IPS DF 6.9 (cell line): ENCODE measurements at regions not wholly inside any gene's neighbourhood (a gene's known extent, or its start where the extent isn't known, plus 50 kb on each side); places are given as distances from the start of the nearest gene placed in this dataset.

Source experiments
- DNase-seq: peaks from one replicate; pipeline ENCODE4 v3.0.0-alpha.2; 2013; ENCODE audit warnings: low read depth, low spot score
- H3K27ac ChIP-seq: one replicate; pipeline ENCODE4 v1.5.1; 2013; ENCODE audit warnings: low read length, control low read depth
- H3K27me3 ChIP-seq: 2 replicates; pipeline ENCODE4 v1.6.1; 2013; ENCODE audit warnings: mild to moderate bottlenecking, low read length; ENCODE audit not compliant: control insufficient read depth, insufficient read depth
- H3K36me3 ChIP-seq: 2 replicates; pipeline ENCODE4 v1.6.1; 2013; ENCODE audit warnings: low read length; ENCODE audit not compliant: control insufficient read depth, insufficient read depth
- H3K4me1 ChIP-seq: 2 replicates; pipeline ENCODE4 v1.6.1; 2013; ENCODE audit warnings: low read length; ENCODE audit not compliant: control insufficient read depth, insufficient read depth
- H3K4me3 ChIP-seq: 2 replicates; pipeline ENCODE4 v1.5.1; 2013; ENCODE audit warnings: mild to moderate bottlenecking, low read length
- H3K9me3 ChIP-seq: 2 replicates; pipeline ENCODE4 v1.6.1; 2013; ENCODE audit warnings: low read length, inconsistent platforms; ENCODE audit not compliant: control insufficient read depth, insufficient read depth
- WGBS: extraction: QIAGEN DNeasy Blood & Tissue Kit; methylation state at CpG from one replicate; pipeline ENCODE4 v1.1.7; 2013; ENCODE audit warnings: mixed read lengths, missing lambda C conversion rate; ENCODE audit not compliant: insufficient read length, insufficient coverage; 5-methylcytosine and 5-hydroxymethylcytosine counted together

DNA sequence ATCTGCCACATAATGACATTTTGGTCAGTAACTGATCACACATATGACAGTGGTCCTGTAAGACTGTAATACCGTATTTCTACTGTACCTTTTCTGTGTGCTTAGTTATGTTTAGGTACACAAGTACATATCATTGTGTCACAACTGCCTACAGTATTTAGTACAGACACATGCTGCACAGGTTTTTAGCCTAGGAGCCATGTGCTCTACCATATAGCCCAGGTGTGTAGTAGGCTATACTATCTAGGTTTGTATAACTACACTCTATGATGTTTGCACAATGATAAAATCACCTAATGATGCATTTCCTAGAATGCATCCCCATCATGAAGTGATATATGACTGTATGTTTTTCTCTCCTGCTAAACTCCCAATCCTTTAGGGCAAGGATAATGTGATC is 61.2 kb upstream of the MIR17HG start:
- Histone ChIP-seq H3K4me3 (no peak overlapping the region), H3K9me3 (no peaks in the 10 kb centered on the region), H3K27ac (no peak overlapping the region), H3K27me3 (no peaks in the 10 kb centered on the region), H3K4me1 (no peaks in the 10 kb centered on the region), H3K36me3 (no peaks in the 10 kb centered on the region)
- no CpG with 5 or more reads among the region's 1 CpG for WGBS
- DNase-seq, result no peak

DNA sequence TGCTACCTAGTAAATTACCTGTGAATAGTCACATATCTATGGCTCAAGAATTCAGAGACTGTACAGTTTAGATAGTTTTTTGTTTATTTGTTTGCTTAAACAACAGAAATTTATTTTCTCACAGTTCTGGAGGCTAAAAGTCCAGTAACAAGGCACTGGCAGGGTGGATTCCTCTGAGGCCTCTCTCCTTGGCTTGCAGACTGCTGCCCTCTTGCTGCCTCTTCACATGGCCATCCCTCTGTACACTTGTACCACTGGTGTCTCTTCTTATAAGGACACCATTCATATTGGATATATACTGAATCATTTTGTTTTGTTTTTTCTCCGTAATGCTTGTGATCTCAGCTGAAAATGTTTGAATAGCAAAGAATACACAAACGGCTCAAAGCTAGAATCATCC is 56.4 kb upstream of the MIR17HG start:
- no peaks in the 10 kb centered on the region for H3K36me3 ChIP-seq
- H3K27ac ChIP-seq, result no peak overlapping the region
- H3K4me1 ChIP-seq, result no peaks in the 10 kb centered on the region
- no CpG with 5 or more reads among the region's 2 CpGs for WGBS
- no peaks in the 10 kb centered on the region for H3K9me3 ChIP-seq
- no peak for DNase-seq
- H3K27me3 ChIP-seq, result no peaks in the 10 kb centered on the region
- H3K4me3 ChIP-seq, result no peak overlapping the region

DNA sequence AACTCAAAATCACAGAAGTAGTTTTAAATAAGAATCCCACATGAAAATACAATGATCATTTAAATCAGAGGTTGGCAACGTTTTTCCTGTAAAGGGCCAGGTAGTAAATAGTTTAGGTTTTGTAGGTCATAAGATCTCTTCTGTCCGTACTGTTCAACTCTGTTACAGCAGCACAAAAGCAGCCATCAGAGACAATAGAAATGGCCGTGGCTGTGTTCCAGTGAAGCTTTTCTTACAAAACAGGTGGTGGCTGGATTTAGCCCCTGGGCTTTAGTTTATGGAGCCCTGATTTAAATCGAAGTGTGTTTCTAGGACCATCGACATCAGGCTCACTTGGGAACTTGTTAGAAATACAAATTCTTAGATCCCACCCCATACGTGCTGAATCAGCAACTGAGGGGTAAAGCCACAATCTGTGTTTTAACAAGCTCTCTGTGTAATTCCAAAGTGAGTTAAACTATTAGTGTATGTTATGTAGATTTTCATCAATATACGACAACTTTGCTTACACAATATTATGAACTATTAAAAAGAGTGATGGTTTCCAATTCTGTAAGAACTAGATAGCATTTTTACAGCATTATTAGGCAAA is 54.8 kb upstream of the MIR17HG start:
- H3K27me3 ChIP-seq, result no peaks in the 10 kb centered on the region
- H3K9me3 ChIP-seq, result no peaks in the 10 kb centered on the region
- H3K27ac ChIP-seq, result no peak overlapping the region
- H3K4me1 ChIP-seq, result no peaks in the 10 kb centered on the region
- no peak overlapping the region for H3K4me3 ChIP-seq
- no peaks in the 10 kb centered on the region for H3K36me3 ChIP-seq
- no CpG with 5 or more reads among the region's 7 CpGs for WGBS
- DNase-seq, result no peak

DNA sequence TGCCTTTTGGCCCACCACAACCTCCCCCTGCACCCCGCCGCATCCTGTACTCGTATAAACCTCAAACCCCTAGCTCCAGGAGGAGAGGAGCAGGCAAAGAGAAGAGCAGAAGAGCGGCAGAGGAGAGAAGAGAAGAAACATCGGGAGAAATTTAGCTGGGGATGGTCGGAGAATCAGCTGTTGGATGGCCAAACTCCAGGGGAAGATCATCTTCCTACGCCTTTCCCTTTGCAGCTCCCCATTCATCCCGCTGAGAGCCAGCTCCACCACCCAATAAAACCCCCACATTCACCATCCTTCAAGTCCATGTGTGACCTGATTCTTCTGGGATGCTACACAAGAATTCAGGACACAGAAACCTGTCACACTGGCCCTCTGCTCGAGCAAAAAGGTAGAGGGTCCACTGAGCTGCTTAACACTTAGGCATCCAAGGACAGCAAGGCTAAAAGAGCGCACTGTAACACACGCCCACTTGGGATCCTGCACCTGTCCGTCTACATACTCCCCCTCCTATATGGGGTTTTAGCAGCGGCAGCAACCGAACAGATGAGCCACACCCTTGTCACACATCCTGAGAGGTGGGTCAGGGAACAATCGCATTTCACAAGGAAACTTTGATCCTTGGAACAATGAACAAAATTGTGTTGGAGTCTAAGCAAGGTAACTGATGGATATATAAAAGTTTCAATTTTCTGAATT is 51.6 kb upstream of the MIR17HG start:
- Histone ChIP-seq H3K36me3 (no peaks in the 10 kb centered on the region), H3K4me3 (no peak overlapping the region), H3K27ac (no peak overlapping the region), H3K9me3 (no peaks in the 10 kb centered on the region), H3K27me3 (no peaks in the 10 kb centered on the region), H3K4me1 (no peaks in the 10 kb centered on the region)
- DNase-seq, result no peak
- WGBS, result no CpG with 5 or more reads among the region's 15 CpGs

DNA sequence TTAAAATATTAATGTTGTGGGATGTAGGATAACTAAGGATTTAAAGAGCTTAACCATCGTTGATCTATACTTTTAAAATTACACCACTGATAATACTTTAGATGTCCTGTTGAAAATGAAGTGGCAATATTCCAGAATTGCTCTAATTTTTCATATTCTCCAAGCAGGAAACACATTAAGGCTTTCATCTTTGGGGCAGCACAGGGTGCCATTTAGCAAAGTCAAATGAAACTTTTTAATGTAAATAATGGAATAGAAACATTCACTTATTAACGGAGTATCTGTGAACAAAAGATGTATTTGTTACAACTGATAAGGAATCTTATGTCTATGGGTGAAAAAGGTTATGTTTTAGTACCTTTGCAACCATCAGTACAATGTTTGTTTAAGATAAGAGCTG is 50.0 kb upstream of the MIR17HG start:
- no peak for DNase-seq
- H3K36me3 ChIP-seq, result no peaks in the 10 kb centered on the region
- WGBS, result no CpG with 5 or more reads among the region's 2 CpGs

More for the DNA sequence above, 50.0 kb upstream of the MIR17HG start:
- H3K4me3 ChIP-seq, result no peak overlapping the region
- no peaks in the 10 kb centered on the region for H3K9me3 ChIP-seq
- H3K27ac ChIP-seq, result no peak overlapping the region
- H3K4me1 ChIP-seq, result no peaks in the 10 kb centered on the region
- no peaks in the 10 kb centered on the region for H3K27me3 ChIP-seq
